ENCODE measurements at regions not wholly inside any gene's neighbourhood (a gene's known extent, or its start where the extent isn't known, plus 50 kb on each side); places are given as distances from the start of the nearest gene placed in this dataset.
"Not testable (repeated sequence)": the region's sequence is repeated elsewhere in the genome, so short reads cannot be mapped to it uniquely, and the experiment has no call there.

GRCh38 chr15:92822216-92823144 lies 77.6 kb upstream of the CHD2 start:
- DNase-seq (ENCODE audit: low spot score) = no peak

DNA sequence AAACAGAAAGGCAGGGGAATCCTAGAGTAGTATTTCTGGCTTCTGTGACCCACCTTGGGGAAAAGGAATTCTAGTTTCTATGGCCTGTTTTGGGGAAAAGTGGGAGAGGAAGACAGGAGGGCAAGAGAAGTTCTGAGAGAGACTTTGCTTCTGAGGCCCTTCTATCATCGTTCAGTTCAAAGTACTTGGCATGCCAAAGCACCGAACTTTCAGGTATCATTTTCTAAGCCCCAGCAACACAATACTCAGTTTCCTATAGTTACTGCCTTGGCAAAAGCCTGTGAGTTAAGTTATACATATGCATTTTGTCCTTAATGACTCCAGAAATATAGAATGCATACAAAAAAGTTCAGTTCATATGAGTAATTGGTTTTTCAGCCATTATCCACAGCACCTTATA lies 74.1 kb upstream of the CHD2 start:
- DNase-seq (ENCODE audit: low spot score) = no peak

DNA sequence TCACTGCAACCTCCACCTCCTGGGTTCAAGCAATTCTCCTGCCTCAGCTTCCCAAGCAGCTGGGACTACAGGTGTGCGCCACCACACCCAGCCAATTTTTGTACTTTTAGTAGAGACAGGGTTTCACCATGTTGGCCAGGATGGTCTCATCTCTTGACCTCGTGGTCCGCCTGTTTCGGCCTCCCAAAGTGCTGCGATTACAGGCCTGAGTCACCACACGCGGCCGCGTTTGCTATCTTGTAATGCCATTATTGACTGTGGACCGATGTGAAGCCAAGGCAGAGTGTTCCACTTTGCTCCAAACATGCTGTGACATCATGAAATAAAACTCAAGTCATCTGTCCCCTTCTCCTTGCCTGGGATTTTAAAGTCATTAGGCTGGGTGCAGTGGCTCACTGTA lies 72.1 kb upstream of the CHD2 start:
- not testable (repeated sequence) for DNase-seq (ENCODE audit: low spot score)

- no peak for DNase-seq (ENCODE audit: low spot score)
Observed at GRCh38 chr15:92829875-92830274, 70.2 kb upstream of the CHD2 start.

DNA sequence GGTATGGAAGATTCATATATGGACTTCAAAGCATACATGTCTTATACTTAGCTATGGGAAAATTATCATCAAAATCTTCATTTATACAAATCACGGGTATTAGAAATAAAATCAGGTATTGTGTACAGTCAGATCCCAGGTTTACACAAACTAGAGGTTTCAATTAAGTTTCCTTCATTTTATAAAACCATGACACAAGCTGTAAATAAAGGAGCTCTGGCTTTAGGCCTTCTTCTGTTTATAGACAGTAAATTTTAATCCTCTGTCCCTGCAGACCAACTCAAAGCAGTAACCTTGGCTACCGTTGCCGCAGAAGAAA lies 68.8 kb upstream of the CHD2 start:
- no peak for DNase-seq (ENCODE audit: low spot score)

DNA sequence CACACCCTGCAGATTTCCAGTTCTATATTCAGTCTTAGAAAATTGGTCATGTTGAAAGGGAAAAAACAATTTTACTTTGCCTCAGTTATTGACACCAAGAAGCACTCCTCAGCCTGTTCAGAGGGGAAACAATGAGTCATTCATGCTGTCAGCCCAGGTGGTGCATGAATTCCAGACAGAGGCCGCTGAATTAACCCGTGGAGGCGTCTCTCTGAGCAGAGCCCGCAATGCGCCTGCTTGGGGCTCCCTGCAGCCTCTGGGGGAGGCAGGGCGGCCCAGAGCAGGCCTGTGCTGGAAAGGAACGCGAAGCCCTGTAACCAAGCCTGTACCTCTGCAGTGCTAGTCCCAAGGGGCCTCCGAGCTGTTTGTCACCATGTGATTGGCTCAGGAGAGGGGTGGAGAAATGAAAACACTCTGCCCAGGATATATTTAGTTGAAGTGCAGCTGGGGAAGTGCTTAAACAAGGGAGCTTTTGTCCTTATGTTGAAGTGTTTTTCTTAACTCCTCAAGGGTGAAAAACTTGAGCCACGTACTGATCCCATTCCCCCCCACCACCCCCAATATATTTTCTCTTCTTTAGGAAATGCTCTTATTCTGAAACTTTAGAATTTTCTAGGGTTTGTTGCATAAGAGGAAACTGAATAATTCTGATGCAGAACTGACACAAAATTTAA lies 68.3 kb upstream of the CHD2 start:
- peak; percentile 99 for DNase-seq (ENCODE audit: low spot score)

- DNase-seq (ENCODE audit: low spot score) = no peak
Observed at GRCh38 chr15:92833106-92833433, 67.1 kb upstream of the CHD2 start.

DNA sequence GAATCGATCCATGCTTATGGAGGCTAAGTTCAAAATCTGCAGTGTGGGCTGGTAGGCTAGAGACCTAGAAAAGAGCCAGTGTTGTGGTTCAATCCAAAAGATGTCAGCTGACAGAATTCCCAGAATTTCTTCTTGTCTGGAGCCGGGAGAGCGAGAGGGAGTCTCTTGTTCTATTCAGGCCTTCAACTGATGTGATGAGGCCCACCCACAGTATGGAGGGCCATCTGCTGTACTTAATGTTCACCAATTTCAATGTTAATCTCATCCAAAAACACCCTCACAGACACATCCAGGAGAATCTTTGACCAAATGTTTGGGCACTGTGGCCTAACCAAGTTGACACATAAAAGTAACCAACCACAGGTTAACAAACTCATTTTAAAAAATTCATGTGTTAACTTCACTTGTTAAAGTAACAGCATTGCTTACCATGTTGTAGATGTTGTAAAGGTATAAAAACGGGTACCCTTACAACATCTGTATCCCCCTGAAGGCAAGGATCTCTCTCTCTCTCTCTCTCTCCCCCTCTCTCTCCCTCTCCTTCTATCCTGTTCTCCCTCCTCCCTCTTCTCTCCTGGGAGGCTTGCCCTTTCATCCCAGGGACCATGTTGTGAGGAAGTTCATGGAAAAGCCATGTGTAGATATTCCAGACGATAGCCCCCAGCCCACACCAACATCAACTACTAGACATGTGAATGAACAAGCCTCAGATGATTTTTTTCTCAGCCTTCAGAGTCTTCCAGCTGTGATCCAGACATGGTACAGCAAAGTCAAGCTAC lies 66.4 kb upstream of the CHD2 start:
- no peak for DNase-seq (ENCODE audit: low spot score)

DNA sequence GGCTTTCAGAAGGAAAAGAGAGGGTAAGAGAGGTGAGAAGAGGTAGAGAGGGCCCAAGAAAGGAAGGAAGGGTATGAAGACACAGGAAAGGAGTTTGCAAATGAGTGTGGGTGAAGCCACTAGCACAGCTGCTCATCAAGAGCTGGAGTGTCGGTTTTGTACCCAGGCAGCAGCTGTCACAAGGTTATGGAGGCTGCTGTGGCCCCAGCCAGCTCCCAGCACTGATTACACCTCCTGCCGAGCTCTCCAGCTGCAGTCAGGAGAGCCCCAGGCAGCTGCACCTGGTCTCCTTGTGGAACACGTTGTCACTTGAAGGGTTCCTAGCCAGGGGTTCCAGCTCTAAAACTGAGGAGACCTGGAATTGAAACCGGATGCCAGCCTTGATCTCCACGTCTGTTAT lies 60.4 kb upstream of the CHD2 start:
- no peak for DNase-seq (ENCODE audit: low spot score)

- DNase-seq (ENCODE audit: low spot score) = no peak
Observed at GRCh38 chr15:92840149-92840548, 60.0 kb upstream of the CHD2 start.

DNA sequence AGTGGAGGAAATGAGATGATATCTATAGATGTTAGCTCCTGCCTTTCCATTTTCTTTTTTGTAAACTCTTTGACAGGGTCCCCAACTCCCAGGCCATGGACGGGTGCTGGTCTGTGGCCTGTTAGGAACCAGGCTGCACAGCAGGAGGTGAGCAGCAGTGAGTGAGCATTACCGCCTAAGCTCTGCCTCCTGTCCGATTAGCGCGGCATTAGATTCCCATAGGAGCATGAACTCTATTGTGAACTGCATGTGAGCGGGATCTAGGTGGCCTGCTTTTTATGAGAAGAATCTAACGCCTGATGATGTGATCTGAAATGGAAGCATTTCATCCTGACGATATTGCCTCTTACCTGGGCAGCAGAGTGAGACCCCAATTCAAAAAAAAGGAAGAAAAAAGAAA lies 56.8 kb upstream of the CHD2 start:
- no peak for DNase-seq (ENCODE audit: low spot score)

- no peak for DNase-seq (ENCODE audit: low spot score)
Observed at GRCh38 chr15:92843814-92844213, 56.3 kb upstream of the CHD2 start.

GRCh38 chr15:92845126-92845508 lies 55.0 kb upstream of the CHD2 start:
- DNase-seq (ENCODE audit: low spot score) = peak; percentile 93

DNA sequence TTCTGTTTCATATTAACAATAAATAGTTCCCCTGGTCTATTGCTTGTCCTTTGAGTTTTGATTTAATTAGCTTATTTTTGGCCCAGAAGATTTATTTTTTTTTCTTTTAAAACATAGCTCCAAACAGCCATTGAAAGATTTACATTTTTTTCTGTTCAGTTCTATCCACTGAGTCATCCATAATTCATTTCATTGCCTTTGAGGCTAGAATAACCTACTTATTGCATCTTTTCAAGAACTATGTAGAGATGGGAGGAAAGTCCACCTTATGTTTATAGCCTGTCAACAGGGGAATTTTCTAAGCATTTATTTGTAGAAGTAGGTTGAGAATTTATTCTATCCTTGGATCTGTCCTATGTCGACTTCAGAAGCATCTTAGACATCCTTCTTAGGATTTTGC lies 53.4 kb upstream of the CHD2 start:
- DNase-seq (ENCODE audit: low spot score) = no peak

GRCh38 chr15:92847841-92848240 lies 52.3 kb upstream of the CHD2 start:
- no peak for DNase-seq (ENCODE audit: low spot score)

GRCh38 chr15:92848464-92848851 lies 51.7 kb upstream of the CHD2 start:
- no peak for DNase-seq (ENCODE audit: low spot score)

DNA sequence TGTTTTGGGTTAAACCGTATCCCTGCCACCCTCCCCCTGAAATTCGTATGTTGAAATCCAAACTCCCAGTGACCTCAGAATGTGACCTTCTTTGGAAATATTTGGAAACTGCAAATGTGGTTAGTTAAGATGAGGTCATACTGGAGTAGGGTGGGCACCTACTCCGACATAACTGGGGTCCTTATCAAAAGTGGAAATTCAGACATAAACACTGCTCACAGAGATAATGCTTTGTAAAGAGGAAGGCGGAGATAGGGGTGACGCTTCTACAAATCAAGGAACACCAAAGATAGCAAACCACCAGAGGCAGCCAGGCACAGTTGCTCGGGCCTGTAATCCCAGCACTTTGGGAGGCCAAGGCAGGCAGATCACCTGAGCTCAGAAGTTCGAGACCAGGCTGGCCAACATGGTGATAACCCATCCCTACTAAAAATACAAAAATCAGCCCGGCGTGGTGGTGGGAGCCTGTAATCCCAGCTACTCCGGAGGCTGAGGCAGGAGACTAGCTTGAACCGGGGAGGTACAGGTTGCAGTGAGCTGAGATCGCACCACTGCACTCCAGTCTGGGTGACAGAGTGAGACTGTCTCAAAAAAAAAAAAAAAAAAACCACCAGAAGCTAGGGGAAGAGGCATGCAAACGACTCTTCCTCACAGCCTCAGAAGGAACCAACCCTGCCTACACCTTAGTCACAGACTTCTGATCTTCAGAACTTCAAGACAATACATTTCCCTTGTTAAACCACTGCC lies 51.1 kb upstream of the CHD2 start:
- no peak for DNase-seq (ENCODE audit: low spot score)

DNA sequence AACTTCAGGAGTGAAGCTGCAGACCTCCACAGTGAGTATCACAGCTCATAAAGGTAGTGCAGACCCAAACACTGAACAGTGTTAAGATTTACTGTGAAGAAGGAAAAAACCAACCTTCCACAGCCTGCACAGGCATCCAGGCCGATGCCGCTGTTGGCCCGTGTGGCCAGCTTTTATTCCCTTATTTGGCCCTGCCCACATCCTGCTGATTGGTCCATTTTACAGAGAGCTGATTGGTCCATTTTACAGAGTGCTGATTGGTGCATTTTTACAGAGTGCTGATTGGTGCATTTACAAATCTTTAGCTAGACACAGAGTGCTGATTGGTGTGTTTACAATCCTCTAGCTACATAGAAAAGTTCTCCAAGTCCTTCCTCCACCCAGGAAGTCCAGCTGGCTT lies 49.9 kb upstream of the CHD2 start:
- not testable (repeated sequence) for DNase-seq (ENCODE audit: low spot score)

Data from COLO829 (cell line).